Posterior cingulate gyrus (tissue), 11 donors: ENCODE measurements at regions not wholly inside any gene's neighbourhood (a gene's known extent, or its start where the extent isn't known, plus 50 kb on each side); places are given as distances from the start of the nearest gene placed in this dataset.
"Not testable (repeated sequence)": the region's sequence is repeated elsewhere in the genome, so short reads cannot be mapped to it uniquely, and the experiment has no call there.

ENCODE experiments used
- DNase-seq, 10 donors: peaks; one replicate each; pipeline versions ENCODE4 v3.0.0 to v3.0.0-alpha.2; 2020 to 2021; ENCODE audit warnings: mixed read lengths in 3 of 10
- intact Hi-C: fragments of 100-400 bp; cut with DNase I; formaldehyde crosslinking; loops from one replicate; pipeline ENCODE4 v1.15.1; 2023

- intact Hi-C loops: loop anchor here (10.0 kb wide), 1 partner anchor 68 kb away; no protein-coding TSS in a partner anchor
- DNase-seq: no peak
Observed at GRCh38 chr6:149127212-149127611, 190.3 kb upstream of the TAB2 start.

- DNase-seq: no peak
- intact Hi-C loops: loop anchor here (10.0 kb wide), 1 partner anchor 66 kb away; no protein-coding TSS in a partner anchor
Observed at GRCh38 chr6:149128489-149129145, 188.9 kb upstream of the TAB2 start.

GRCh38 chr6:149129371-149130077, 188.0 kb upstream of the TAB2 start:
- intact Hi-C loops: loop anchor here (10.0 kb wide), 1 partner anchor 65 kb away; no protein-coding TSS in a partner anchor
- DNase-seq: no peak

DNA sequence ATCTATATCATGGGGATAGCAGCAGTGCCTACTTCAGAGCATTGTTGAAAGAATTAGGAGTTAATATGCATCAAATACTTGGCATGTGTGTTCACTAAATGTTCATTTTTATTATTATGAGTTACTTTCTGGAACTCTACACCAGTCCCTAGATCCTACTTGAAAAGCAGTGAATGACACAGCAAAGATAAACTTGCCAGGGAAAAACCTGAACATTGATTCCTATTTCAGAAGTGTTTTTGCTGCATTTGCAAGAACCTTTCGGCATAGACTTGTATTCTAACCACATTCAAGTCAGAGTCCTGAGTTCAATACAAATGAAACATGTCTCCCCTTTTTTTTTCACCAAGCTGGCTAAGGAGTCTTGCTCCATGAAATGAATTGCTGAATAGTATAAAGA, 187.4 kb upstream of the TAB2 start:
- no peak for DNase-seq
- intact Hi-C loops: no loop called here

DNA sequence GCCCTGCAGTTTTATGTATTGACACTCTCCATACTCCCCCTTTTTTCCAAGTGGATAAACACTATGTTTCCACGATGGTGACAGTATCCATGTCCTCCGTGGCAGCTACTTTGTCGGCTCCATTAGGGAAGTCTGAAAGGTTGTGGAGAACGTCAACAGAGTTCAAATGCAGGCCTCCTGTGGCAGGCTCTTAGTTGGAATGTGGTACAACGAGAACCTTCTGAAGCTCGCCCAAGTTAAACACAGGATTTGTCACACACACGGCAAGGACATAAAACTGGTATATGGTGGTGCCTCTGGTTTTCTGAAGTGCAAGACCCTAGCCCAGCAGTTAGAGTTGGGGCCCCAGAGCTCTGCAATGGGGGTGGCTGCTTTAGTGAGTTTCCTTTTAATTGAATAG, 187.0 kb upstream of the TAB2 start:
- no peak for DNase-seq
- intact Hi-C loops: no loop called here

DNA sequence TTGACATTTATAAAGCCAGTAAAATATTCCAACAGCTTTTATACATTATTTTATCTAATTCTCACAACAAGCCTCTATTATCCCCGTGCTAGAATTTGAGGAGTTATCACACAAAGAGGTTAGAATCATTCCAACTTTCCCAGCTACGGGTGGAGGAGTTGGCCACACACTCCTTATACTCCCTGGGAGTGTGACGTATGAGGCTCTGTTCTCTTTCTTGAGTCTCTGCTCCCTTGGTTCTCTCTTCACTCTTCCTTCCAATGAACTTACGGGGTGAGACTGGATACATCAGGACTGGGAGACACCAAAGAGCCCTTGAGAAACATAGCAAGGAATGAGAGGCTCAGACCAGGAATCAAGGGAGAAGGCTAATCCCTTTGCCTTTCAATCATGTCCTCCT, 185.6 kb upstream of the TAB2 start:
- intact Hi-C loops: no loop called here
- no peak for DNase-seq

- intact Hi-C loops: no loop called here
- no peak for DNase-seq
Observed at GRCh38 chr6:149132336-149132735, 185.2 kb upstream of the TAB2 start.

GRCh38 chr6:149134511-149134933, 183.0 kb upstream of the TAB2 start:
- intact Hi-C loops: no loop called here

DNA sequence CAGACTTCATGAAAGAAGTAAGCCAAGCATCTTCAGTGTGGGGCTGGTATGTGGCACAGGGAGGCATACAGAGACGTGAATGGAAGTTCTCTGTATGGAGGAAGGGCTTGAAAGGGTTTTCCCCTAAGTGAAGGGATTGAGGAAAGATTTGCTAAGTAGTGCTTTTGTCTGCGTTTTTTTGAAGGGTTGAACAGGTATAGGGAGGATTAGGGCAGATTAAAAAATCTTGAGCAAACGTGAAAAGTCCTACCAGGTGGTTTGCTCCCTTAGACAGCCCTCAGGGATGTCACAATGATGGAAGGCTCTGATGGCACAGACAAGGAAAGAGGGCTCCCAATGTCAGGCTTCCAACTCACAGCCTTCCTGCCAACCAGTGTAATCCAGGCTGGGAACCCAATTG, 181.7 kb upstream of the TAB2 start:
- intact Hi-C loops: no loop called here
- no peak for DNase-seq

More at GRCh38 chr6:149134511-149134933, 183.0 kb upstream of the TAB2 start:
- no peak for DNase-seq

- DNase-seq: no peak
- intact Hi-C loops: no loop called here
Observed at GRCh38 chr6:149136273-149136912, 181.1 kb upstream of the TAB2 start.

- DNase-seq: no peak
- intact Hi-C loops: no loop called here
Observed at GRCh38 chr6:149136913-149137286, 180.6 kb upstream of the TAB2 start.

DNA sequence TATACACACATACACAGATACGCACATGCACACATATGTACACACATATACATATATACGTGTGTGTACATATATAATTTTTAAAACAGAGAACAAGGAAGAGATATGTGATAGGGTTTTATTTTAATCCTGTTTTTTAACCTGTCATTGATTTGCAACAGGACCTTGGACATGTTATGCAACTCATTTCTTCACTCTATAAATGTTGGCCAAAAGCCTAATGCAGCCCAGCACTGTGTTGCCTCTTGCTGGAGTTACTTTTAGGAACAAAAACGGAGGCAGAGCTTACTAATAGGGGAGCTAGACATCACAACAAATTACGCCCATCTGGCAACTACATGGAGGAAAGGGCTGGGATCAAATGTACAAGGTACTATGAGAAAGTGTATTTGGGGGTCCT, 179.9 kb upstream of the TAB2 start:
- intact Hi-C loops: no loop called here
- no peak for DNase-seq

DNA sequence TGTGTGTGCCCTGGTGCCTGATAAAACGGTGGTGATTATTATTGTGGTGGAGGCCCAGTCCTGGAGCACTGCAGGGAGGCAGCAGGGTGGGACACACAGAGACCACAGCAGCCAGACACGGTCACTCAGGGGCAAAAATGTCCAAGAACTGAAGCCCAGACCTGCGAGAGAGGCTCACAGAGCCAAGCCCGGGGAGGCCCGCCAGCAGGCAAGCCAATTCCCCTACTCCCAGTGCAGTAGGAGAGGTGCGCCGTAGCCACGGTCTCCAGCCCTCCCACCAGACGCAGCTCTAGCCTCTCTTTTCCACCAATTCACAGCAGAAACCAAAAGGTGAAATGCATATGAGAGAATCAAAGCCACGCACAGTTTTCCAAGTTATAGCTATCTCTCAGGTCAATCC, 179.4 kb upstream of the TAB2 start:
- no peak for DNase-seq
- intact Hi-C loops: no loop called here

- no peak for DNase-seq
- intact Hi-C loops: no loop called here
Observed at GRCh38 chr6:149138699-149139294, 178.7 kb upstream of the TAB2 start.

DNA sequence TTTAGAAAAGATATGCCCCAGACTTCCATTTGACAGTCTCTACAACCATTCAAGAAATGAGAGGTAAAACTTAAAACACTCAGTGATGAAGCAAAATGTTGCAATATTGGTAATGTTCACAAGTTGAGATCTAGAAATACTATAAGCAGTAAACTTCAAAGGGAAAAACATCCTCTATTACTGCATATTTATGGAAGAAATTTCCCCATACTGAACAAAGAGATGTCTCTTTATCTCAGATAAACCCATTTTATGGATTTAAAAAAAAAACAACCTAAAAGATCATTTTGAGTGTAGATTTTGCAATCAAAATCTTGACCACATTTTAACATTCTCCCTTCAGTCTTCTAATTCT, 177.8 kb upstream of the TAB2 start:
- no peak for DNase-seq
- intact Hi-C loops: no loop called here

DNA sequence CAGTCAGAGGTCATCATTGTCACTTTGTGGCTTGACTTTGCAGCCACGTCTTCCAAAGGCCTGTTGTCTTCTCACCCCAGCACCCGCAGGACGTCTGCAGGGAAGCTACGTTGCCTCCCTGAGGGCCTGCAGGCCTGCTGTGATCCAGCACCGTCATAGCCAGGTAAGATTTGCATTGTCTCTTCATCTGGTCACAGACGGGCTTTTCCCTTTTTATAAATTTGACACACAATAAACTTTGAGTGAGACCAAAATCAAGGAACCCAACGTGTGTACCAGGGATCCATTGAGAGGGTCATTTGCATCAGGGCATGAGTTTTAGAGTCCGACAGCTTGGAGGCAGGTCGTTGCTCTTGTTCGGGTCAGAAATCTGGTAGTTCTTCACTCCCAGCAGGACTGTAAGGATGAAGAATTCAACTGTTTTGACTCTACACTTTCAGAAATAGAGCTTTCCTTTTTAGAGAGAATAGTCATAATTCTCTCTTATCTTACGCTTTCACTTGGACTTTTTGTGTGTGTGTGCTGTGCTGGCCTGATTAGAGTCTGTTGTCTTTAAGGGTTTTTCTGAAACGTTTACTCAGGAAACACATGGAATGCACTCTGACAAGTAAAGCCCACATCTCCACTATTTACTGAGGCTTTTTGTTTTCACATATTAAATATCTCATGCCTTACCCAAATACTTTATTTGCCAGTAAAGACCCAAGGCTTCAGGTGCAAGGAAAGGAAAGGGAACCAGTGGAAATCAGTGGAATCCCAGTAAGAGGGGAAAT, 177.2 kb upstream of the TAB2 start:
- no peak for DNase-seq
- intact Hi-C loops: no loop called here

GRCh38 chr6:149140910-149141290, 176.6 kb upstream of the TAB2 start:
- no peak for DNase-seq
- intact Hi-C loops: no loop called here

- intact Hi-C loops: no loop called here
- DNase-seq: no peak
Observed at GRCh38 chr6:149142924-149143429, 174.5 kb upstream of the TAB2 start.

GRCh38 chr6:149145800-149146199, 171.7 kb upstream of the TAB2 start:
- DNase-seq, intact Hi-C loops: not testable (repeated sequence)

GRCh38 chr6:149147195-149147594, 170.3 kb upstream of the TAB2 start:
- DNase-seq: no peak
- intact Hi-C loops: no loop called here
